AG08396 (cell line): ENCODE measurements at regions not wholly inside any gene's neighbourhood (a gene's known extent, or its start where the extent isn't known, plus 50 kb on each side); places are given as distances from the start of the nearest gene placed in this dataset.
"Not testable (repeated sequence)": the region's sequence is repeated elsewhere in the genome, so short reads cannot be mapped to it uniquely, and the experiment has no call there.

Experiments
- DNase-seq: peaks from one replicate; pipeline ENCODE4 v3.0.0; 2012; ENCODE audit warnings: low spot score, mixed read lengths

GRCh38 chrX:25442499-25442898 is 426.7 kb upstream of the ARX start:
- DNase-seq = no peak

- DNase-seq = no peak
These were observed 417.5 kb upstream of the ARX start for GRCh38 chrX:25433307-25433706.

- DNase-seq = no peak
These were observed 416.6 kb upstream of the ARX start for GRCh38 chrX:25432396-25432795.

- no peak for DNase-seq
These were observed 412.2 kb upstream of the ARX start for GRCh38 chrX:25427873-25428555.

- DNase-seq = not testable (repeated sequence)
These were observed 388.4 kb upstream of the ARX start for GRCh38 chrX:25404163-25404562.

GRCh38 chrX:25389266-25389665 is 373.5 kb upstream of the ARX start:
- DNase-seq = no peak

GRCh38 chrX:25383196-25383595 is 367.4 kb upstream of the ARX start:
- DNase-seq = no peak

GRCh38 chrX:25356456-25356855 is 340.7 kb upstream of the ARX start:
- DNase-seq = no peak

GRCh38 chrX:25344161-25344936 is 328.6 kb upstream of the ARX start:
- no peak for DNase-seq

- DNase-seq = no peak
These were observed 327.3 kb upstream of the ARX start for GRCh38 chrX:25343060-25343459.

- no peak for DNase-seq
These were observed 322.1 kb upstream of the ARX start for GRCh38 chrX:25337841-25338240.

- DNase-seq = no peak
These were observed 285.2 kb upstream of the ARX start for GRCh38 chrX:25300994-25301393.

- no peak for DNase-seq
These were observed 281.1 kb upstream of the ARX start for GRCh38 chrX:25296850-25297249.

GRCh38 chrX:25295466-25295865 is 279.7 kb upstream of the ARX start:
- DNase-seq = no peak

GRCh38 chrX:25290132-25290531 is 274.4 kb upstream of the ARX start:
- DNase-seq = no peak

GRCh38 chrX:25288676-25289075 is 272.9 kb upstream of the ARX start:
- no peak for DNase-seq

GRCh38 chrX:25287521-25287920 is 271.8 kb upstream of the ARX start:
- DNase-seq = no peak

GRCh38 chrX:25285598-25285997 is 269.8 kb upstream of the ARX start:
- DNase-seq = no peak

GRCh38 chrX:25279510-25279909 is 263.7 kb upstream of the ARX start:
- DNase-seq = no peak

GRCh38 chrX:25278341-25278740 is 262.6 kb upstream of the ARX start:
- no peak for DNase-seq

GRCh38 chrX:25277574-25277973 is 261.8 kb upstream of the ARX start:
- no peak for DNase-seq

- no peak for DNase-seq
These were observed 259.4 kb upstream of the ARX start for GRCh38 chrX:25275159-25275558.

GRCh38 chrX:25241461-25241860 is 225.7 kb upstream of the ARX start:
- no peak for DNase-seq

- DNase-seq = no peak
These were observed 210.4 kb upstream of the ARX start for GRCh38 chrX:25226151-25226550.
